ENCODE measurements at regions not wholly inside any gene's neighbourhood (a gene's known extent, or its start where the extent isn't known, plus 50 kb on each side); places are given as distances from the start of the nearest gene placed in this dataset.

DNA sequence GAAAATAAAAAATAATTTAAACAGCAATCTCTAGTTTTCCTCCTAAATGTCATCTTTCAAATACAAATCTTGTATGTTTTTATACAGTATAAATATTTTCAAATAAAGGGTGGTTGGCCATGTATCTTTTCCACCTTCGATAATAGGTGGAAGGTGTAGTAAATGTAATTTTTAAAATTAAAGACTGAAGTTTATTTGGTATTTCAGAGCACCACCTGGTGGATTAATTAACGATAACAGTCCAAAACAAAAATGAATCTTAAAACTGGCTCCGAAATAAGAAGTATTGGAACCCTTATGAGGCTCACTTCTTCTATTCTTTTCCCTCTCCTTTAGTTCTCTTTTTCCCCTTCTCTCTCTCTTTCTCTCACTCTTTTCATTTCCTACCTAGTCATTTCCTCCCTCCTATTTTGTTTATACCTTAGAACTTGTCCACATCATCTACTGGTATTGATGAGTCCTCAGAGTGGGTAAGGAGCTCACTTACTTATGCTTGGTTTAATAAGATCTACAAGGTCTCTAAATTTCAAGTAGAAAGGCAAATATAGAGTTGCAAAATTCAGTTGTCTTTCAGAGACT is 82.9 kb upstream of the EXOC1L start:
- TF ChIP-seq, protein P1, sequence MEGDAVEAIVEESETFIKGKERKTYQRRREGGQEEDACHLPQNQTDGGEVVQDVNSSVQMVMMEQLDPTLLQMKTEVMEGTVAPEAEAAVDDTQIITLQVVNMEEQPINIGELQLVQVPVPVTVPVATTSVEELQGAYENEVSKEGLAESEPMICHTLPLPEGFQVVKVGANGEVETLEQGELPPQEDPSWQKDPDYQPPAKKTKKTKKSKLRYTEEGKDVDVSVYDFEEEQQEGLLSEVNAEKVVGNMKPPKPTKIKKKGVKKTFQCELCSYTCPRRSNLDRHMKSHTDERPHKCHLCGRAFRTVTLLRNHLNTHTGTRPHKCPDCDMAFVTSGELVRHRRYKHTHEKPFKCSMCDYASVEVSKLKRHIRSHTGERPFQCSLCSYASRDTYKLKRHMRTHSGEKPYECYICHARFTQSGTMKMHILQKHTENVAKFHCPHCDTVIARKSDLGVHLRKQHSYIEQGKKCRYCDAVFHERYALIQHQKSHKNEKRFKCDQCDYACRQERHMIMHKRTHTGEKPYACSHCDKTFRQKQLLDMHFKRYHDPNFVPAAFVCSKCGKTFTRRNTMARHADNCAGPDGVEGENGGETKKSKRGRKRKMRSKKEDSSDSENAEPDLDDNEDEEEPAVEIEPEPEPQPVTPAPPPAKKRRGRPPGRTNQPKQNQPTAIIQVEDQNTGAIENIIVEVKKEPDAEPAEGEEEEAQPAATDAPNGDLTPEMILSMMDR (IDR thresholded peaks at IDR 0.05; ENCODE audit: insufficient read depth, low read depth, low read length, missing control alignments) = no peak
- H3K4me3 ChIP-seq (ENCODE audit: low read depth, low read length) = no peak overlapping the region
- DNase-seq (ENCODE audit: low read depth) = peak; percentile 14

DNA sequence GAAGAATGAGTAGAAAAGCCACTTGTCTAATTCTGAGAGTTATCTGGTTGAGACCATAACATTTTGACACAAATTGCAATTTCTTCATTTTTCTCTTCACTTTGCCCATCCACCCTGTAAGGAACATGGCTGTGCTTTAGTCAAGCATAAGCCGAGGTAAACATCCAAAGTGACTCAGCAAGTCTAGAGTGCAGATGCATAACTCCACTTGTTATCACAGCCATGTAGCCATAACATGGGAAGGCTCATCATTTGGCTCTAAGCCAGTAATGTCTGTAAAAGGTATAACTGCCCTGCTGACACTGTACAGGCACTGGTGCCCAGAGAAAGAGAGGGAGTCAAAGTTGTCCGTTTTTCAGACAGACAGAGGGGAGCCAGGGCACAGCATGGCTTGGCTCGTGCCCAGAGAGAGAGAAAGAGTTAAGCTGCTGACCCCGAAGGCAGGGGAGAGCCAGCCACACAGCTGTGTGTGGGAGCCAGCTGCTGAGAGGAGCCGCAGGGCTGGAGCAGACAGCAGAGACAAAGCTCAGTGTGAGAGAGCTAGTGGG is 76.9 kb upstream of the EXOC1L start:
- TF ChIP-seq, protein P1 (IDR thresholded peaks at IDR 0.05; ENCODE audit: insufficient read depth, low read depth, low read length, missing control alignments) = no peak
- no peak overlapping the region for H3K4me3 ChIP-seq (ENCODE audit: low read depth, low read length)
- DNase-seq (ENCODE audit: low read depth) = no peak

DNA sequence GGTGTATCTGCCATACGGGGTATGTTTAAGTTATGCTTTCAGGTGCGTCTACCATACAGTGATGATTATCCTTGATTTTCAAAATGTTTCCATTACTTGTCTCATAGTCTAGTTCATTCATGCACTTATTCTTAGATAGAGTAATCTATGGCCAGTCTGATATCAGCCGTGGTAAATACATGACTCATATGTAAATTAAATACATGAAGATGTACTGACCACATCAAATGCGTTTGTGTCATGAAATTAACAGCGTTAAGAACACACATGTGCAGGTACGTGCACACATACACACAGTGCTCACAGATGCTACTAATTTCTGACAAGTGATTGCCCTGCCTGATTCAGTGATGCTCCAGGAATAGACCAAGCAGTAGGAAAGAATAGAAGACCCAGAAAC is 75.2 kb upstream of the EXOC1L start:
- TF ChIP-seq, protein P1 (IDR thresholded peaks at IDR 0.05; ENCODE audit: insufficient read depth, low read depth, low read length, missing control alignments) = no peak
- no peak overlapping the region for H3K4me3 ChIP-seq (ENCODE audit: low read depth, low read length)
- no peak for DNase-seq (ENCODE audit: low read depth)

DNA sequence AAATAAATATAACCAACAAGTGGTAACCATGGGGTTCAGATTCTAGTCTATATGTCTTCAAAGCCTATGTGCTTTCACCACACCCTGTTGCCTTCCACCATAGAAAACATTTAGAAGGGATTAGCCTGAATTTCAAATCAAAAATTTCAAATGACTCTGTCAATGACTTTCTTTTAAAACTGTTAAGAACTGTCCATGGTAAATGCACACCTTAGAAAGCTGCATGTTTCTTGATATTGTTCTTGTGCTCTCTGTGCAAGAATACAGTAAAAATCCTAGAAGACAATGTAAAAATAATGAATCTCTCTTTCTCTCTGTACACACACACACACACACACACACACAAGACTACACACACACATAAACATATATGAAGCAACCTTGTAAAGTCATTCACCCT is 74.6 kb upstream of the EXOC1L start:
- TF ChIP-seq, protein P1 (IDR thresholded peaks at IDR 0.05; ENCODE audit: insufficient read depth, low read depth, low read length, missing control alignments) = no peak
- no peak for DNase-seq (ENCODE audit: low read depth)
- H3K4me3 ChIP-seq (ENCODE audit: low read depth, low read length) = no peak overlapping the region

DNA sequence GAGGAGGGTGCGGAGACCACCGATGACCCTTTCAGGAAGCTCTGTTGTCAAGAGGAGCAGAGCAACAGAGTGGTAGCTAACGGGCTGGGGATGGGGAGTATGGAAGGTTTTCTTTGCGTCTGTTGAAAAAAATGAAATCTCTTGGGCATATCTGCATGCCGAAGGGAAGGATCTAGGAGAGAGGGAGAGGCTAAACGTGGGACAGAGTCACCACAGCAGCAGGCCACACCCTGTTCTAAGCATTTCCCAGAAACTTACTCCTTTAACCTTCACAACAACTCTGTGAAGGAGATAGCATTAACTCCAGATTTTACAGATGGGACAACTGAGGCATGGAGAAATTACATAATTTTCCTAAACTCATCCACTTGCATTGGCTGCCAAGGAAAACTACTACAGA is 71.8 kb upstream of the EXOC1L start:
- TF ChIP-seq, protein P1 (IDR thresholded peaks at IDR 0.05; ENCODE audit: insufficient read depth, low read depth, low read length, missing control alignments) = no peak
- no peak overlapping the region for H3K4me3 ChIP-seq (ENCODE audit: low read depth, low read length)
- DNase-seq (ENCODE audit: low read depth) = no peak

DNA sequence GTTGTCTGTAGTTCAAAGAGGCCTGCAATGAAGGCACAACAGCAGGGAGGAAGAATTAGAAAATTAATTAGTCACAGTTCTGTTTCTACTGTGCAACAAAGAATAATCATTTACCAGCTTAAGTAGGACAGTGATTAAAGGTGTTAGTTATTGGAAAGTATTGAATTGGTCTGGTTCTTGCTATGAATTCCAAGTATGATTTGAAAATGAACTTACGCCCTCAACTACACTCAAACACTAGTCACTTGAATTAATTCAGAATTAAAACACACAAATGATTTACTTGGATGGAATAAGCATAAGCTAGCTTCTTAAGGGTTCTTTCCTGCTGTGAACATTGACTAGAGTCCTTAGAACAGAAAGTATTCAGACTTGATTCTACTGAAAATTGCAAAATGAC is 69.9 kb upstream of the EXOC1L start:
- no peak overlapping the region for H3K4me3 ChIP-seq (ENCODE audit: low read depth, low read length)

More for the DNA sequence above, 69.9 kb upstream of the EXOC1L start:
- no peak for DNase-seq (ENCODE audit: low read depth)
- TF ChIP-seq, protein P1 (IDR thresholded peaks at IDR 0.05; ENCODE audit: insufficient read depth, low read depth, low read length, missing control alignments) = no peak
